GM10248 (cell line): ENCODE measurements at regions not wholly inside any gene's neighbourhood (a gene's known extent, or its start where the extent isn't known, plus 50 kb on each side); places are given as distances from the start of the nearest gene placed in this dataset.

Source experiments
- CTCF ChIA-PET: fragments of 300-600 bp; sonication (Branson Sonifier 250); formaldehyde crosslinking; extraction: SDS; loops from one replicate; lab custom pipeline; 2021; ENCODE audit warnings: antibody characterized with exemption; lab: Yijun Ruan, JAX
- POLR2A ChIA-PET: fragments of 350-650 bp; sonication (Branson Sonifier 250); formaldehyde crosslinking; extraction: SDS; loops from one replicate; lab custom pipeline; 2020; ENCODE audit warnings: antibody characterized with exemption; lab: Yijun Ruan, JAX
- DNase-seq: peaks from one replicate; pipeline ENCODE4 v3.0.0; 2012; ENCODE audit errors: extremely low spot score
- CTCF ChIP-seq: IDR thresholded peaks from 2 replicates; pipeline ENCODE4 v1.5.1; 2012; ENCODE audit warnings: mild to moderate bottlenecking, low read depth; ENCODE audit errors: extremely low read depth, missing control alignments, control extremely low read depth

GRCh38 chr4:1463927-1464540 lies 57.8 kb upstream of the NKX1-1 start:
- ChIA-PET POLR2A (no interaction called here), CTCF (no interaction called here)
- no peak for TF ChIP-seq CTCF
- DNase-seq, result no peak

GRCh38 chr4:1463088-1463926 lies 57.1 kb upstream of the NKX1-1 start:
- POLR2A ChIA-PET, result no interaction called here
- TF ChIP-seq CTCF, result no peak
- CTCF ChIA-PET, result no interaction called here
- DNase-seq, result no peak

- POLR2A ChIA-PET, result no interaction called here
- CTCF ChIA-PET, result no interaction called here
- no peak for DNase-seq
- TF ChIP-seq CTCF, result no peak
Measured at GRCh38 chr4:1462768-1463075, 56.5 kb upstream of the NKX1-1 start.

- no peak for TF ChIP-seq CTCF
- CTCF ChIA-PET, result no interaction called here
- no peak for DNase-seq
- POLR2A ChIA-PET, result no interaction called here
Measured at GRCh38 chr4:1462009-1462767, 55.9 kb upstream of the NKX1-1 start.

- CTCF ChIA-PET, result no interaction called here
- DNase-seq, result no peak
- POLR2A ChIA-PET, result no interaction called here
- no peak for TF ChIP-seq CTCF
Measured at GRCh38 chr4:1460967-1461868, 55.0 kb upstream of the NKX1-1 start.

GRCh38 chr4:1459722-1460511 lies 53.7 kb upstream of the NKX1-1 start:
- no peak for TF ChIP-seq CTCF
- POLR2A ChIA-PET, result no interaction called here
- CTCF ChIA-PET, result no interaction called here
- DNase-seq, result no peak
